G401 (cell line): ENCODE measurements at regions not wholly inside any gene's neighbourhood (a gene's known extent, or its start where the extent isn't known, plus 50 kb on each side); places are given as distances from the start of the nearest gene placed in this dataset.

Source experiments
- DNase-seq: peaks from one replicate; pipeline ENCODE4 v3.0.0-alpha.2; 2015; ENCODE audit warnings: low spot score
- in situ Hi-C: cut with HindIII; loops from 2 replicates; pipeline ENCODE4 v1.10.0; 2016; ENCODE audit warnings: low sequenced_read_pairs, mixed read lengths

GRCh38 chr4:43716721-43717395 is 731.8 kb downstream of the KCTD8 start:
- in situ Hi-C loops: no loop called here
- peak; percentile 81 for DNase-seq

- DNase-seq: no peak
- in situ Hi-C loops: no loop called here
Observed at GRCh38 chr4:43718369-43718768, 730.2 kb downstream of the KCTD8 start.

- no peak for DNase-seq
- in situ Hi-C loops: no loop called here
Observed at GRCh38 chr4:43732829-43733426, 715.7 kb downstream of the KCTD8 start.

GRCh38 chr4:43742083-43742482 is 706.5 kb downstream of the KCTD8 start:
- in situ Hi-C loops: no loop called here
- DNase-seq: no peak

GRCh38 chr4:43754566-43754965 is 694.0 kb downstream of the KCTD8 start:
- in situ Hi-C loops: no loop called here
- DNase-seq: peak; percentile 87

GRCh38 chr4:43757147-43757546 is 691.5 kb downstream of the KCTD8 start:
- in situ Hi-C loops: no loop called here
- peak; percentile 97 for DNase-seq

GRCh38 chr4:43758836-43759235 is 689.8 kb downstream of the KCTD8 start:
- in situ Hi-C loops: no loop called here
- DNase-seq: peak; percentile 22

- DNase-seq: peak; percentile 97
Observed at GRCh38 chr4:43763029-43763610, 685.5 kb downstream of the KCTD8 start.

GRCh38 chr4:43765514-43765913 is 683.1 kb downstream of the KCTD8 start:
- in situ Hi-C loops: no loop called here
- DNase-seq: peak; percentile 82

More at GRCh38 chr4:43763029-43763610, 685.5 kb downstream of the KCTD8 start:
- in situ Hi-C loops: no loop called here

GRCh38 chr4:43766648-43767047 is 682.0 kb downstream of the KCTD8 start:
- no peak for DNase-seq
- in situ Hi-C loops: no loop called here

GRCh38 chr4:43776371-43776770 is 672.2 kb downstream of the KCTD8 start:
- in situ Hi-C loops: no loop called here
- DNase-seq: no peak

- in situ Hi-C loops: no loop called here
- no peak for DNase-seq
Observed at GRCh38 chr4:43778187-43778915, 670.3 kb downstream of the KCTD8 start.

- in situ Hi-C loops: no loop called here
- DNase-seq: no peak
Observed at GRCh38 chr4:43781125-43781524, 667.5 kb downstream of the KCTD8 start.

- no peak for DNase-seq
- in situ Hi-C loops: no loop called here
Observed at GRCh38 chr4:43782391-43782790, 666.2 kb downstream of the KCTD8 start.

GRCh38 chr4:43816116-43816515 is 632.5 kb downstream of the KCTD8 start:
- DNase-seq: no peak
- in situ Hi-C loops: no loop called here

- in situ Hi-C loops: no loop called here
Observed at GRCh38 chr4:43822621-43823020, 626.0 kb downstream of the KCTD8 start.

GRCh38 chr4:43835869-43836268 is 612.7 kb downstream of the KCTD8 start:
- in situ Hi-C loops: no loop called here
- DNase-seq: no peak

More at GRCh38 chr4:43822621-43823020, 626.0 kb downstream of the KCTD8 start:
- DNase-seq: no peak

- no peak for DNase-seq
- in situ Hi-C loops: no loop called here
Observed at GRCh38 chr4:43837171-43837570, 611.4 kb downstream of the KCTD8 start.

GRCh38 chr4:43837604-43838003 is 611.0 kb downstream of the KCTD8 start:
- in situ Hi-C loops: no loop called here
- DNase-seq: no peak

GRCh38 chr4:43842594-43842993 is 606.0 kb downstream of the KCTD8 start:
- in situ Hi-C loops: no loop called here
- DNase-seq: no peak
